HG03439 (cell line): ENCODE measurements at regions not wholly inside any gene's neighbourhood (a gene's known extent, or its start where the extent isn't known, plus 50 kb on each side); places are given as distances from the start of the nearest gene placed in this dataset.

ENCODE experiments used
- ATAC-seq: cut with Tn5 transposase; IDR thresholded peaks from one replicate; pipeline ENCODE4 v1.9.1; 2021; ENCODE audit warnings: mild to moderate bottlenecking, moderate library complexity; ENCODE audit not compliant: unreplicated experiment

DNA sequence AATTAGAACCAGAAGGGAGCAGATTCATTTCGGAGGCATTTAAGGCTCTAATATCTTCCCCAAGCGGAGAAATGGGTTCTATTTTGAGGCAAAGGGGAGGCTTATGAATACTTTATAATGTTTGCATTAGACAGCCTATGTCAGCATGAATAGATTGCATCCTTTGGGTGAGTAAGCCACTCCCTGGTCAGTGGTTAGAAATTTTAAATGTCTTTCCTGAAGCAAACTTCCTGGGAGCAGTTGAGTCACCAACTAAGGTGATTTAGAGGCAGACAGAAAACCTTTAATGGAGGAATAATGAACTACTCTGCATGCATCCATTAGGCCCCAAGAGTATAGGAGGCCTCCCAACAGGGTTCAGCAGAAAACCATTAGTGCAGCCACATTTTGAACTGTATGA is 204.9 kb downstream of the ELAVL2 start:
- no peak for ATAC-seq

DNA sequence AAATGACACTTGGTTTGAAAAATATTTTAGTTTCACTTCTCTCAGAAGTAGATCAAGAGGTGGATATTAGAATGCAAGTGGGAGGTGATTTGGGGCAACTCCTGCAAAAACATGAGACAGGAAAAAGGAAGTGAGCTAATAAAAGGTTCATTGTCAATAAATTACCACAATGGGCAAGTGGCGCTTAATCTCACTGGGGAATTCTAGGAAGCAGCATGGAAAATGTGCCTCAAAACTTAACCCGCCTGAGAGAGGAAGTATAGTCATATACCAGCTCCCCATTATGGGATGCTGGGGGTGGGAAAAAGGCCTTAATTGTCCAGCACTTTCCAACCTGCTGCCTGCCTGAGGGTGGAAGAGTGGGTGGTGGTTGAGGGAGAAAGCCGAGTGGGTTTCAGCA is 204.1 kb downstream of the ELAVL2 start:
- ATAC-seq = no peak

- no peak for ATAC-seq
These were observed 203.6 kb downstream of the ELAVL2 start for GRCh38 chr9:23622396-23622795.

GRCh38 chr9:23630488-23630887 is 195.6 kb downstream of the ELAVL2 start:
- no peak for ATAC-seq

GRCh38 chr9:23635276-23635675 is 190.8 kb downstream of the ELAVL2 start:
- ATAC-seq = no peak

DNA sequence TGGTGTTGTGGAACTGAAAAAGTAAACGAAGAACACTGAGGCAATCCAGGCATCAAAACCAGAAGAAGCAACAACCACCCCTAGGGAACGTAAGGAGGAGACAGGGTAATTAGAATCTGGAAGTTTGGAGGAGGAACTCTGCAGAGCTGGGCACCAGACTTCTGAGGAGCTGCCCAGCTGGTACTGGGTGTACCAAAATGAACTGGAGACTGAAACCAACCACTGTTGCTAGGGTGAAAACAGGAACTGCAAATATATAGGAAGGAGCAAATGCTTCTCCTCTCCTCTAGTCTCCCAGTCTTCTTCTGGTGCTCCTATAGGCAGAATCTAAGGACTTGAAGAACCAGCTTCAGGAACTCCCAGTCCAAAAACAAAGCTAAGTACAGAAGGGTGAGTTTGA is 189.8 kb downstream of the ELAVL2 start:
- ATAC-seq = no peak

DNA sequence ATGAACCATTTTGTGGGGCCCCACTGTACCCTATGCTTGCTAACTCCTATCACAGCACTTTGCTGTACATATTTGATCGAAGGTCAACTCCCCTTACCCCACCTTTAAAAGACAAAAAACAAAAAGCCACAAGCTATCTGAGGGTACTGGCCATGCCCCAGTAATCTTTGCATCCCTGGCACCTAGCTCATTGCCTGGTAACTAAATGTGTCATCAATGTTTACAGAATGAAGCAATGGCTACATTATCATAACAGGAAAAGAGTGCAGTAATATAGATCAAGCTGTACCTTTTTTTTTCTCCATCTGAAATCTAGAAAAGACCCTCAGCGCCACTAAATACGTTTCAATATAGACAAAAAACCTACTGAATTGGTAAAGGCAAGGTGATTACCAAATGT is 188.0 kb downstream of the ELAVL2 start:
- no peak for ATAC-seq

DNA sequence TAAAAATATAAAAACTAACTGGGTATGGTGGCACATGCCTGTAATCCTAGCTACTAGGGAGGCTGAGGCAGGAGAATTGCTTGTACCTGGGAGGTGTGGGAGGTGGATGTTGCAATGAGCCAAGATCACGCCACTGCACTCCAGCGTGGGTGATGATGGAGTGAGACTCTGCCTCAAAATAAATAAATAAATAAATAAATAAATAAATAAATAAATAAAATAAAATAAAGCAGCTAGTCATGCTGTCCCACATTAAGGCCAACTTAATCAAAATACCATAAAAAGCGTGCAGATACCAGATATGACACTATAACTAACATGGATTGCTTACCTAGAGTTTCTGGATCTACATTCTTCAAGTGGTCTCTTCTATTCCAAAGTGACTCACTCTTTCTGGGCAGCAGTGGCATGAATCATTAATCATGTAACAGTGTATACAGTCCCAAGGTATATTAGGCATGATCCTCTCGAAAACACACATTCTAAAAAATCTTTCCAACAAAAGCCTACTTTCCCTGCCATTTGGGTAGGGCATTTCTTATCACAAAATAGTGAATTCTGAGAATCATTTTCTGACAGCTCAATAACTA is 187.1 kb downstream of the ELAVL2 start:
- no peak for ATAC-seq
